Mesodermal cell (in vitro differentiated cells): ENCODE measurements at regions not wholly inside any gene's neighbourhood (a gene's known extent, or its start where the extent isn't known, plus 50 kb on each side); places are given as distances from the start of the nearest gene placed in this dataset.
A peak's percentile ranks its signal among the peaks of the same experiment; 100 is the strongest.

ENCODE experiments used
- H3K27ac ChIP-seq: 2 replicates; pipeline ENCODE4 v1.7.0; 2013; ENCODE audit warnings: mild to moderate bottlenecking, low read depth, low read length, moderate library complexity; ENCODE audit not compliant: severe bottlenecking
- H3K36me3 ChIP-seq: 2 replicates; pipeline ENCODE4 v1.7.1; 2013; ENCODE audit warnings: mild to moderate bottlenecking, low read length, moderate library complexity; ENCODE audit not compliant: control insufficient read depth, insufficient read depth
- H3K4me1 ChIP-seq: one replicate; pipeline ENCODE4 v1.7.1; 2013; ENCODE audit warnings: mild to moderate bottlenecking, low read length; ENCODE audit not compliant: insufficient read depth, control insufficient read depth, poor library complexity, severe bottlenecking
- H3K4me3 ChIP-seq: 2 replicates; pipeline ENCODE4 v1.7.0; 2013; ENCODE audit warnings: low read length, control low read depth, mild to moderate bottlenecking; ENCODE audit not compliant: insufficient read depth, poor library complexity, severe bottlenecking; ENCODE audit errors: extremely low read depth
- H3K9me3 ChIP-seq: 2 replicates; pipeline ENCODE4 v1.7.1; 2013; ENCODE audit warnings: mild to moderate bottlenecking, low read length, moderate library complexity; ENCODE audit not compliant: control insufficient read depth
- WGBS, 2 experiments: methylation state at CpG; one replicate each; pipeline ENCODE4 v1.1.5; 2013; ENCODE audit warnings: missing lambda C conversion rate in 2 of 2; ENCODE audit not compliant: insufficient coverage in 2 of 2; 5-methylcytosine and 5-hydroxymethylcytosine counted together

DNA sequence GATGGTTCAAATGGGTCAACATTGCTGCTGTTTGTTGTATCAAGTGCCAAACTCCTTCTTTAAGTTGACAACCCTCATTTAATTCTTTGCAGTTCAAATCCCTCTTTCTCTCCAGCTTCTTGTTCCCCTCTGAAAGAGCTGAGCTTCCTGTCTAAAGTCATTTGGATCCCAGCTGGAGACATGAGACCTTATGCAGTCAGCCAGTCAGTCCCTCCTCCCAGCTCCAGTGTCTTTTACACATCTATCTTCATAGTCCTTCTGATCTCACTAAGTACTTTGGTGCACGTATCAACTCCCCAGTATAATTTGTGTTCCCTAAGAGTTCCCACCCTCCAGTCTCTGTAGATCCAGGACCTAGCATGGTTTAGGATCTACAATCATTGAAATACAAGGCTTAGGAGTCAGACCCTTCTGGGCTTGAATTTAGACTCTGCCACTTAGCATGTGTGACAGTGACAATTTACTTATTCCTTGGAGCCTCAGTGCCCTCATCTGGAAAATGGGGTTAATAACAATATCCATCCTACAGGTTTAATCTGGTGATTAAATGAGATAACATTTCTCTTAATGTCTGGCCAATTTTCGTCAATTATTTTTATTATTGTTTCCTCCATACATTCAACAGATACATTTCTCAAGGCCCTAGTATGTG is 102.8 kb upstream of the SEMA6D start:
- 100% methylated on average over 1 of the region's 2 CpGs for WGBS, 2 experiments
- no peak overlapping the region for H3K4me3 ChIP-seq
- no peaks in the 10 kb centered on the region for H3K9me3 ChIP-seq
- H3K36me3 ChIP-seq: no peaks in the 10 kb centered on the region
- no peaks in the 10 kb centered on the region for H3K4me1 ChIP-seq
- no peak overlapping the region for H3K27ac ChIP-seq

DNA sequence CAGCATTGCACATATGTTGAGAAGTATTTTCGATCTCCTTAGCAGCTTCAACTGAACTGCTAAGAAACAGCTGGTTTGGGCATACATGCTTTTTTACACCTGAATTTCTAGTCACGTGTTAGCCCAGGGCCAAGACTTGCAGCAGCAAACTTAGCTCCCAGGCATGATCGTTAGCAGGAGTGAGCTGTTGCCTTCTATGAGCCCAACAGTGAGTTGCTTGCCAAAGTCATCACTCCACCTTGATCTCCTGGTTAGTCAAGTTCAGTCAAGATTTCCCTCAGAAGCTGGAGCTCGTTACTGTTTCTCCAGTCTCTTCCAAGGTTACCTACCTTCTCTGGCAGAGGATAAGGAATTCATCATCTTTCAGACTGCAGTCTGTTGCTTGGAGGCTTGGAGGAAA is 100.4 kb upstream of the SEMA6D start:
- no peak overlapping the region for H3K27ac ChIP-seq
- H3K4me3 ChIP-seq: no peak overlapping the region
- H3K4me1 ChIP-seq: no peaks in the 10 kb centered on the region
- 81 to 100% methylated on average over 3 to 4 of the region's 4 CpGs for WGBS, 2 experiments
- no peaks in the 10 kb centered on the region for H3K36me3 ChIP-seq
- no peaks in the 10 kb centered on the region for H3K9me3 ChIP-seq

DNA sequence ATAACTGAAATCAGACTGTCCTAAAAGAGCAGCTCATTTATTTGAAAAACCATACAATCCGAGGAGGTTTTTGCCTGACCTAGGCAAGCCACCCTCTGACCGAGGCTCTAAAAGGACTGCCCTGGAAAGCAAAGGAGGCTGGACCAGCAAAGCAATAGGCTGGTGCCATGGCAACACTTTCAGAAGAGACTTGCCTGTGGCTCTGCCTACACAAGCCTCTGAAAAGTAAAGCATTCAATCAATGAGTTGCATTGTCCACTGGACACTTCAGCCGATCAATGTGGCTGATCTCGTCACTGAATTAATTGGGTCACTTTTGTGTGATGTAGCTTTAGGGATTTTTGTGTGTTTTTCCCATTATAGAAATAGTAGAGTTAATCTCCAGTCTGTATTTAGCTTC is 99.1 kb upstream of the SEMA6D start:
- WGBS, 2 experiments: 69 to 72% methylated on average over 4 of the region's 4 CpGs
- Histone ChIP-seq H3K4me1 (no peaks in the 10 kb centered on the region), H3K27ac (no peak overlapping the region), H3K36me3 (no peaks in the 10 kb centered on the region), H3K4me3 (no peak overlapping the region), H3K9me3 (no peaks in the 10 kb centered on the region)

DNA sequence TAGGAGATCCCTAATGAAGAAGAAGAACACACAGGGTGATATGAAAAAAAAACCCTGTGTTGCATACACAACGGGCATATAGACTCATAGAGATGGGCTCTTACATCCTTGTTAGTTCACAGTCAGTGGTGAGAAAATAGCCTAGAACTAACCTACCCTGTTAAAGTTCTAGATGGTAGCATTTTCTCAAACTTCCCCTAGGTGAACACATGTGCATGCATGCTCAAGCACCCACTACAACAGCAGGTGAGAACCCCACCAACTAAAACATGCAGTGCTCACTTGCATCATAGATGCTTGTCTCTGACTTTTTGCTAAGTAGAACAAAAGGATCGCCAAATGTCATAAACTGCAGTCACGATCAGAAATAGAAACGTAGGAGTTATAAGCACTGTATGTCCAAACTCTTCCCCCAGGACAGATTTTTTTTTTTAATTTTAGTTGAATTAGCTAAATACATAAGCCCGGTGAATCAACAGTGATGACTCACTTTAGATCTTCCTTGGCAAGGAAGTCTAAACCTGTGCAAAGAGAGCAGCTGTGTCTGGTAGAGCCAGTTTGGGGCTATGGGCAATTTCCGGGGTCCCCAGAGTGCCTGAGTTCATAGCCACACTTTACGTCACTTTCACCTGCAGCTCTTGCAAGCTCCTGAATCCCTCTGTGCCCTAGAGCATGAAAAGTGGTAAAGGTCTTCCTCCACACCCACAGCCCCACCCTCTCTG is 96.2 kb upstream of the SEMA6D start:
- Histone ChIP-seq H3K9me3 (no peaks in the 10 kb centered on the region), H3K4me1 (no peaks in the 10 kb centered on the region), H3K36me3 (no peaks in the 10 kb centered on the region), H3K4me3 (no peak overlapping the region), H3K27ac (no peak overlapping the region)
- WGBS, 2 experiments: 89 to 94% methylated on average over 4 to 5 of the region's 7 CpGs

DNA sequence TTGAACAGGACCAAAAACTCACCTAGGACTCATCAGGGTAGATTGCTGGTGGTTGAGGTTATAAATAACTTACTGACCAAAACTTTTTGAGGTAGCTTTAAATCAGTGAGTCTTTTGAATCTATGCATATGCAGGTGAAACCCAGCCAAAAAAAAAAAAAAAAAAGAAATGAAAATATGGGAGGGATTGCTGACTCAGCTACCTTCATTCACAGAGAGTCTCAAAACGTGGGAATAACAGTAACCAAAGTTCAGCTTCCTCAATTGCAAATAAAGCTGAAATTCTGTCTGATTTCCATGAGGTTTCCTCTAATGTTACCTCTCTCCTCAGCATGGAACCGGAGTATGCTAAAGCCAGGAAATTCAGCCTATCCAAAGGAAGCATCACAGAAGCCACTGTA is 95.2 kb upstream of the SEMA6D start:
- Histone ChIP-seq H3K4me1 (no peaks in the 10 kb centered on the region), H3K36me3 (no peaks in the 10 kb centered on the region), H3K27ac (no peak overlapping the region), H3K4me3 (no peak overlapping the region), H3K9me3 (no peaks in the 10 kb centered on the region)
- 83 to 93% methylated on average over 2 of the region's 2 CpGs for WGBS, 2 experiments

DNA sequence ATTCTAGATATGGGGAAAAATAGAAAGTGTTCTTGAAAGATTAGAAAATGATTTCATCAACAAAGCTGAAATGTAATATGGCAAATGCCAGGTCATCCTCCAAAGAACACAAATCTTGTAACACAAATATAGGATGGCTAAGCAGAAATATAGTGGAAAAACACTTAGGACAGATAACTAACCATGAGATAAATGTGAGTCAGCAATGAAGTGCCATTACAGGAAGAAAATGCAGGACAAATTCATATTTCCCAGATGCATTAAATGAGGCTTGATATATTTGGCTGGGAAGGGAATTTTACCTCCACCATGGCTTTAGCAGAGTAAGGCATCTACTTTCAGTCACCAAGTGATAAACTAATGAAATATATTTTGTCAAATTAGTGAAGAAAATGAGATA is 92.8 kb upstream of the SEMA6D start:
- Histone ChIP-seq H3K9me3 (no peaks in the 10 kb centered on the region), H3K4me1 (no peaks in the 10 kb centered on the region), H3K27ac (no peak overlapping the region), H3K36me3 (no peaks in the 10 kb centered on the region), H3K4me3 (no peak overlapping the region)

DNA sequence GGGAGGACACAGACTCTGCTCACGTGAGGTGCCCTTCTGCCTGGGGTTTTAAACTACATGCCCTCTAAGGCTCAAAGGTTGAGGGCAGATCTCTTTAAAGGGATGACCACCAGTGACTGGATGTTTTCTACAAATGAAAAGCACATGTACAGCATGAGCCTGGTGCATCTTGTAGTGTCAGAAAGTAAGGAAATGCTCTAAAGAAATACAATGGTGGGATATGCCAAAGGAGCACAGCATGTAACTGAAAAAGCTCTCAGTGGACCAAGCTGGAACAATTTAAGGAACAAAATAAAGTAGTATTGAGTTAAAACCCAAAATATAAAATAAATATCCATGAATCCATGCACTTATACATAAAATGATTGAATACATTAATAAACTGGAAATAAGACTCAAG is 78.3 kb upstream of the SEMA6D start:
- H3K36me3 ChIP-seq: no peaks in the 10 kb centered on the region
- H3K4me3 ChIP-seq: no peak overlapping the region
- H3K4me1 ChIP-seq: peaks cover 4% of the 10 kb centered on the region
- H3K27ac ChIP-seq: no peak overlapping the region
- 100% methylated on average over 1 of the region's 1 CpG for WGBS, 2 experiments
- no peaks in the 10 kb centered on the region for H3K9me3 ChIP-seq

DNA sequence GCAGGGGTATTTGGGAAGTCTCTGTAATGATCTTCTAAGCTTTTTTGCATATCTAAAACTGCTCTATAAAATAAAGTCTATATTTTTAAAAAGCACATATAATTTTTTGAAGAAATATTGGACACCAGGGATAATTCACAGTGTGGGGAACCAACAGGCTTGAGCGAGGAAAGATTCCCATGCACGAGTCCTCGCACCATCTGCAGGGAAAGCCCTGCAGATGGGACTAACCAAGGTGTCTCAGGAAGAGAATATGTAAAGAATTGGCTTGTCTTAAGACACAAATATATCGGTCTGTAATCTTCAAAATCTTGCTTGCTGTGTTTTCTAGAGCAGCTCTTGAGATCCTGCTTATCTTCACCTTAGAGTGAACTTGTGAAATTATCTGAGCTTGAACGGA is 77.2 kb upstream of the SEMA6D start:
- Histone ChIP-seq H3K4me3 (no peak overlapping the region), H3K9me3 (no peaks in the 10 kb centered on the region), H3K36me3 (no peaks in the 10 kb centered on the region), H3K27ac (no peak overlapping the region), H3K4me1 (peaks cover 4% of the 10 kb centered on the region)
- WGBS, 2 experiments: 83 to 96% methylated on average over 4 to 5 of the region's 5 CpGs

DNA sequence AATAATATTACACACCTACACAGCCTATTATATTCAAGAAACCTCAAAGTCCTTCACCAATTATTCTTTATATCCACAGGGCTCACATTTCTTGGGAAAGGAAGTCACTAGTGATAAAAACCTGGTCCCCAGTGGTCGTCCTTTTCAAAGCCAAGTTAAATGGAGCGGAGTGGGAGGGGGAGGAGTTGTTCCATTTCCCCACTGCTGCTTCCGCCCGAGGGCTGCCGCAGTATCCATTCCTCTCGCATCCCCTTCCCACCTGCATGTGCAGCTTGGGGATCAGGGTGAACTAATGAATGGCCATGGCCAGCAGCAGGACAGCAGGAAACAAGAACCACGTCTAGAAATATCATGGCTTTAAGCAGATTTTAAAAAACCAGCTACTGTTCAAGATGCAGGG is 76.4 kb upstream of the SEMA6D start:
- Histone ChIP-seq H3K36me3 (no peaks in the 10 kb centered on the region), H3K27ac (no peak overlapping the region), H3K4me3 (no peak overlapping the region), H3K9me3 (no peaks in the 10 kb centered on the region), H3K4me1 (peaks cover 4% of the 10 kb centered on the region)
- WGBS, 2 experiments: 81 to 89% methylated on average over 1 to 3 of the region's 7 CpGs

DNA sequence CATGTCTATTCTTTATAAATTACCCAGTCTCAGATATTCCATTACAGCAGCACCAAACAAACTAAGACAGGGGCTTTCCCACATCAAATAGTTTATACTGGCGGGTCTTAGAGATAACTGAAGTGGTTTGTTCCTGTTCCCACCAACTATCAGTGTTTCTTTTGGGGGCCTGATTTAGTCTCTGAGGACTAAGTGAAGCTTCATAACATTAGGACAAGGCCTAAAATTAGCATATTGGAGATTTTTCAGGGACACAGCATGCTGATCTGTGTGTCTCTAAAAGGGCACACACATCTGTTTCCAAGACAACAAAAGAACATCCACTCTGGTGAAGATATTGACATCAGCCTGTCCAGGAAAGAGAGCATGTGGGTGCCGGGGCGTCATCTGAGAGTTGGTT is 72.6 kb upstream of the SEMA6D start:
- peaks cover 4% of the 10 kb centered on the region for H3K4me1 ChIP-seq
- 89% methylated on average over 2 of the region's 3 CpGs; no CpG with 5 or more reads in 1 of the 2 experiments for WGBS, 2 experiments
- no peaks in the 10 kb centered on the region for H3K9me3 ChIP-seq
- H3K36me3 ChIP-seq: no peaks in the 10 kb centered on the region
- peak overlapping the region; percentile 48 for H3K27ac ChIP-seq
- H3K4me3 ChIP-seq: no peak overlapping the region

DNA sequence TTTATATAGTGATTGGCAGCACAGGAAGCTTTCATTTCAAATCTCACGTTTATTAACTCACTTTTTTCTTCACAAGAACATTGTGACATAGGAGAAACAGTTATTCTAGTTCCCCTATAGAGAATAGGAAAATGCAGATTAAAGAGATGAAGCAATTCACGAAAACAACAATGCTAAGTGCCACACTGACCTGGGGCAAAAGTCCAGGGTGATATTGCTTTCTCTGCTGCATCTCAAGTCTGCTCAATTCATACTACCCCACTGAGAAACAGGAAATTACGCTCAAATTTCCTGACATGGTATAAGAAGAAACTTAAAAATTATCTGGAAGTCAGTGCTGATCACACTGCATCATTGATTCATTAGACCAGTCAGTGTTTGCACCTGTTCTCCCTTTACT is 66.7 kb upstream of the SEMA6D start:
- Histone ChIP-seq H3K27ac (no peak overlapping the region), H3K9me3 (no peaks in the 10 kb centered on the region), H3K4me1 (peaks cover 6% of the 10 kb centered on the region), H3K4me3 (no peak overlapping the region), H3K36me3 (no peaks in the 10 kb centered on the region)
- 100% methylated on average over 1 of the region's 3 CpGs; no CpG with 5 or more reads in 1 of the 2 experiments for WGBS, 2 experiments
